ENCODE measurements at regions not wholly inside any gene's neighbourhood (a gene's known extent, or its start where the extent isn't known, plus 50 kb on each side); places are given as distances from the start of the nearest gene placed in this dataset.

- Histone ChIP-seq H3K27ac (ENCODE audit: low read depth, low read length) (no peak overlapping the region), H3K79me1 (ENCODE audit: low read depth, low read length) (no peaks in the 10 kb centered on the region), H3K9me3 (ENCODE audit: insufficient read depth in 2 of 2, low read depth in 1 of 2, low read length in 1 of 2) (no peaks in the 10 kb centered on the region), H2AK5ac (ENCODE audit: low read depth, low read length) (no peak overlapping the region), H3K4me3 (ENCODE audit: extremely low read depth in 1 of 4, insufficient read depth in 2 of 4, low read depth in 3 of 4, low read length in 4 of 4) (no peak overlapping the region), H2BK120ac (replicated peaks; ENCODE audit: low read depth, low read length) (no peak overlapping the region), H4K8ac (ENCODE audit: extremely low read depth, insufficient read depth, low read length) (no peak overlapping the region), H3K79me2 (ENCODE audit: control insufficient read depth in 1 of 2, insufficient read depth in 2 of 2, low read length in 2 of 2) (no peaks in the 10 kb centered on the region), H3K23me2 (ENCODE audit: low read depth, low read length) (no peaks in the 10 kb centered on the region), H2AFZ (ENCODE audit: low read length) (no peak overlapping the region), H2BK5ac (ENCODE audit: low read depth, low read length) (no peak overlapping the region), H2BK12ac (ENCODE audit: low read depth, low read length) (no peak overlapping the region), H3K23ac (ENCODE audit: insufficient read length) (no peak overlapping the region), H4K91ac (replicated peaks; ENCODE audit: insufficient read length, low read length) (no peak overlapping the region), H3K14ac (ENCODE audit: insufficient read length) (no peak overlapping the region), H3K56ac (replicated peaks; ENCODE audit: insufficient read length, low read depth, low read length) (no peak overlapping the region), H3K18ac (ENCODE audit: extremely low read depth, low read length) (no peak overlapping the region), H4K20me1 (replicated peaks in 1 of 2; ENCODE audit: control insufficient read depth in 1 of 2, insufficient read depth in 2 of 2, low read length in 2 of 2) (no peaks in the 10 kb centered on the region), H2BK20ac (ENCODE audit: low read length) (no peak overlapping the region), H3K4me2 (ENCODE audit: insufficient read depth in 1 of 2, low read depth in 2 of 2, low read length in 2 of 2) (no peak overlapping the region), H3K9ac (replicated peaks in 1 of 4; ENCODE audit: extremely low read depth in 1 of 4, low read depth in 3 of 4, low read length in 3 of 4) (no peak overlapping the region), H3K36me3 (ENCODE audit: control insufficient read depth in 2 of 4, insufficient read depth in 4 of 4, low read length in 3 of 4) (no peaks in the 10 kb centered on the region), H3K4ac (replicated peaks; ENCODE audit: insufficient read length, low read depth, low read length) (no peak overlapping the region), H2BK15ac (ENCODE audit: low read length) (no peak overlapping the region), H4K5ac (ENCODE audit: insufficient read length, low read depth, low read length) (no peak overlapping the region), H3K4me1 (replicated peaks in 1 of 4; ENCODE audit: control insufficient read depth in 3 of 4, insufficient read depth in 4 of 4, low read length in 3 of 4) (no peaks in the 10 kb centered on the region), H3K27me3 (replicated peaks in 1 of 4; ENCODE audit: control insufficient read depth in 3 of 4, extremely low read depth in 1 of 4, insufficient read depth in 3 of 4, low read length in 3 of 4) (no peaks in the 10 kb centered on the region)
- DNase-seq (ENCODE audit: low read depth in 1 of 2, low spot score in 2 of 2) (no peak), FAIRE-seq (no peak)
- ChIA-PET CTCF (ENCODE audit: partially characterized antibody) (interaction anchor here (0.7 kb wide), 1 partner anchor 24 kb away, joined by 3 read pairs; no protein-coding TSS in a partner anchor), POLR2A (ENCODE audit: partially characterized antibody) (no interaction called here)
- 82% methylated on average over 3 of the region's 3 CpGs; no CpG with 5 or more reads in 1 of the 2 experiments for WGBS, 2 experiments (ENCODE audit: extremely low coverage in 1 of 2, insufficient coverage in 1 of 2, insufficient read length in 1 of 2, insufficient replicate concordance in 2 of 2, low coverage in 1 of 2, low lambda C conversion rate in 2 of 2, missing lambda C conversion rate in 1 of 2)
Observed at GRCh38 chr13:53807251-53807834, 778.7 kb downstream of the OLFM4 start.
